Left renal pelvis (tissue), 4 donors: ENCODE measurements at regions not wholly inside any gene's neighbourhood (a gene's known extent, or its start where the extent isn't known, plus 50 kb on each side); places are given as distances from the start of the nearest gene placed in this dataset.

Experiments
- DNase-seq, 4 donors: peaks; one replicate each; pipeline ENCODE4 v3.0.0-alpha.2; 2013; ENCODE audit warnings: low read depth in 4 of 4, low spot score in 3 of 4

DNA sequence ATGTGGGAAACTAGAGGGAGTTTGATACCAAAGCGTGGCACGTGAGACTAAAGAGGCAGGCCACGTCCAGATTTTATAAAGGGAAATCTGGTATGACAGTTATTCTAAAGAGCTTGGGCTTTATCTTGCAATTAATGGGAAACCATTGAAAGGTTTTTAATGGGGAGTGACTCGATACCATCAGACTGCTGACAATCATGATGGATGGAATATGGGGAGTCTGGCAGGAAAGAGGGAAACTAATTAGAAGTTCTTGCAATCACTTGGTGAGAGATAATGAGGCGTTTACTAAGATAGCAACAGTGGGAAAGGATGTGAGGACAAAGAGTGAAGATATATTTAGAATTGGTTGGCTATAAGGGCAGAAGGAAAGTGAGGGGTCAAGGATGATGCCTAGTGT lies 94.0 kb downstream of the MBL2 start:
- DNase-seq = no peak

DNA sequence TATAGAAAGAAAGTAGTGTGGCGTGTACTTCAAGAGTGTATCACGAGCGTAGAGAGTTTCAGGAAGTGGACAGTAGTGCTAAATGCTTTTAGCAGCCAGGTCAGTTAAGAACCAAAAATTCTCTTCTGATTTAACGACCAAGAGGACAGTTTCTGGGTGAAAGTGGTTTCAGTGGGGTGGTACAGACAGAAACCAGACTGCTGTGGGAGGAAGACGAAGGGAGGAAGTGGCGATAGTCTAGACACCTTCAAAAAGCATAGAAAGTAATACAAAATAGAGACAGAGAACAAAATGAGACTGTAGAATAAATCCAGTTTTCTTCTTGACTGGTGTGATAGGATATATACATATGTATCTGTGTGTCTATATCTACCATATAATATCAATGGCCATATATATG lies 93.5 kb downstream of the MBL2 start:
- DNase-seq = no peak

DNA sequence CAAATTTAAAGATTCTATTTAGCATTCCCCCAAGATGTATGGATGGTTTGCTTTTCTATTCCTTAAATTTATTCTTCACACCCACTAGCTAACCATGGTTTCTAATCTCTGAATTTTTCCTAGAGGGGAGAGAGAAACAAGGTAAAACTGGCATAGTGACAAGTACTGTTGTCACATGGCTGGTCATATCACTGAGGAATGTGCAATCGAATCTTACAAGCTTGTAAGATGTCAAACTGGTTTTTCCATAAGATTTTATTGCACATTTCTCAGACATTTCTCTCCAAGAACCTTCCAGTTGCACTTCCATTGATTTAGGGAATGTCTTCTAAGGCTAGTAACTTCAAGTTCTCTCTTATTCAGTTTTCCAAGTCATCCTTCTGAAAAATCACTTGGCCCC lies 89.8 kb downstream of the MBL2 start:
- no peak for DNase-seq

DNA sequence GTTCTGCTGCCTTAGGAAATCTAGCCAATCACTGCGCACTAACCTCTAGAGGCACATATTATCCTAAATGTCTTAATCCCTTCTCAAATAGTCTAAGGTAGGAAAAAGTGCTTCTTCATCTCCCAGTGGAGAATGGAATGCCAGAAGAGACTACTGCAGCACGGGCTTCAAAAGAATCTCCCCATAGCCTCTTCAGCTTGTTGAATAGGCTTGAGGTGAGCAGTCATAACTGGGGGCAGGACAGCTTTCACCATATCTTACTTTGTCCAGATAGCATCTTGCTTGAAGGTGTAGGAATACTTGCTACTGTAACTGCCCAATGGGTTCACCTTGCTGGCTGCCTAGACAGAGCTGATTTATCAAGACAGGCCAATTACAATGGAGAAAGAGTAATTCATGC lies 88.8 kb downstream of the MBL2 start:
- DNase-seq = no peak

DNA sequence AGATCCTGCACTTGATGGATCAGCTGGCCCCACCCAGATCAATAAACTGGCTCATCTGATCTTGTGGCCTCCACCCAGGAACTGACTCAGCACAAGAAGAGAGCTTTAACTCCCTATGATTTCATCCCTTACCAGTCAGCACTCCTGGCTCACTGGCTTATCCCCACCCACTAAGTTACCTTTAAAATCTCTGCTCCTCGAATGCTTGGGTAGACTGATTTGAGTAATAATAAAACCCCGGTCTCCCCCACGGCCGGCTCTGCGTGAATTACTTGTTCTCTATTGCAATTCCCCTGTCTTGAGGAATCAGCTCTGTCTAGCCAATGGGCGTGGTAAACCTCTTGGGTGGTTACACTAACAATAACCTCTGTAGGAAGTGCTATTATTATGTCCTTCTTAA lies 83.7 kb downstream of the MBL2 start:
- no peak for DNase-seq

DNA sequence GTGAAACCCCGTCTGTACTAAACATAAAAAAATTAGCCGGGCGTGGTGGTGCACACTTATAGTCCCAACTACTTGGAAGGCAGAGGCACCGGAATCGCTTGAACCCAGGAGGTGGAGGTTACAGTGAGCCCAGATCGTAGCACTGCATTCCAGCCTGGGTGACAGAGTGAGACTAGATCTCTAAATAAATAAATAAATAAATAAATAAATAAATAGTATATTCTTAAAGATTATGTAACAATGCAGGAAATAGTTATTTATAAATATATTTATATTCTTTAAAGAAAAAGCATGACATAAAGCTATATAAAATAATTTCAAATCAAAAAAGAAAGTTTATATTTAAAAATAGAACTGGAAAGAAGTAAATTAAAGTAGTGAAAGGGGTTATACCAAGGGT lies 76.4 kb downstream of the MBL2 start:
- DNase-seq = no peak

DNA sequence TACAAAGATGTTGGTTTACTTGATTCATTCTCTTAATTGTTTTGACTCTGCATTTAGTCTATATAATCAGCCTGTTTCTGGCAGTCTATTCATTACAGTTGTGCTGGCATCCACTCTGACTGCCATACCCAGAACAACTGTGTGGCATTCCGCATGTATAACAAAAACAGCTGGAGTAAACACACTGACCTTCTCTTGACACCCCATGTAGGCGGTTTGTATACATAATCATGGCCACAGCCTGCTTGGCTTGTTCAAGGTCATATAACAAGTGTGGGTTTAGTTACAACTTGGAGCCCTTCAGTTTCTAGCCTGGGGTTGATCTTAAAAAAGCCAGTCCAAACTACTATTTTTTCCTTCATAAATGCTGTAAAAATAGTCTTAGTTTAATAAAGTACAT lies 70.9 kb downstream of the MBL2 start:
- no peak for DNase-seq

DNA sequence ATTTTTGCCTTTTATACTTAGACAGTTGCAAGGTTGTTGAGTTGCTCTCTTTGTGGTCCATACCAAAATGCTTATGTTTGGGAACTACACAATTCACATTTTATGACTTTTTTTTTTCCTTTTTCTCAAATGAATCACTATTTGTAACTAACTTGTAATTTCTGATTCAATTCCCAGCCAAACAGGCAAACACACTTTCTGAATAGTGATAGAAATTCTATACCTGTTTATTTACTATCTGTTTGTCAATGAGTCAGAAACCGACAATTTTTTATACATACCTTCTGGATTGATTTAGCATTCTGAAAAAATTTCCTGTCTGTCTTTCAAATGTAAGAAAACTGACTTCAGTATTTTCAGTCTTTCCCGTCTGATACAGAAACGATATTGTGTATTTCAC lies 69.1 kb downstream of the MBL2 start:
- DNase-seq = no peak

DNA sequence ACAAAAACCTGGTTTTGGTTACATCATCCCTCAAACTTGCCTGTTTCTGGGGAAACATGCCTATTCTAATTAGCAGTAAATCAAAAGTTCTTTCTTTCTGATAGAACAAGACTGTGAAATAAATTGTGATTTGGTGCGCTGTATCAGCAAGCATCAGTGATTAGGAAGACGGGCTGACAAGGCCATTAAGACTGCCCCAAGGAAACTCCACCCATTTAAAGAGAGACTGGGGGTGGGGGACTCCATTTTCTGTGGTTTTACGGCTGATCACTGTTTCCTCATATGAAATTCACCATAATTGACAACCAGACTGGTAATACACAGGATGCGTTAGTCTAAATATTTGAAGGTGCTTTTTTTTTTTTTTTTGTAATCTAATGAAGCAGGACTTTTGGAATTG lies 68.7 kb downstream of the MBL2 start:
- no peak for DNase-seq

DNA sequence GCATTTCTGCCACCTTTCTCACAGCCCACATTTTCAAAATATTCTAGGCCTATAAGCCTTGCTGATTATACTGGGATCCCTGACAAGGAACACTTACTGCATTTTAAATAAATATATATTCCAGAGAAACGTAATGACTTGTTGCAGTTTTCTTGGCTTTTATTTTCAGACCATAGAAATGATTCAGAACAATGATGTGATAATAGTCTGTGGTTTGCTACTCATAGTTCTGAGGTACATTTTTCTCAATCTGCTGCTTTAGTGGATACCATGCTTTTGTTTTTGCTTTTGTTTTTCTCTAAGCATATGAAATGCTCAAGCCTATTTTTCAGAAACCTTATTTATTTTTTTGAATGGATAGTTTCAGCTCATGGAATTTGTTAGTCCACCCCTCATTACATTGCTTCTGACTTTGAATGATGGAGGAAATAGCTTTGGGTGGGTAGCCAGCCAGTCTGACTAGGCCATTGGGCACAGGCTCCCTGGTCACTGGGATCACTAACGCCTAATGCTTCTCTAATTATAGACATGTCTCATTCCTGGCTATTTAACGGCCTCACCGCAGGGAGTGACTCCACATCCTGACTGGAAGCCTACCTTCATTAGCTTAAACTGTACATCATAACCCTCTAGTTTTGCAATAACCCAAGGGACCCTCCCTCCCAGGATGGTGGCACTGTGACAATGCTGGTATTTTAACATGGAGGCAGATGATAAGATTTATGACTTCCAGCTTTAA lies 66.1 kb downstream of the MBL2 start:
- no peak for DNase-seq
